Coronary artery (tissue), 2 donors: ENCODE measurements at regions not wholly inside any gene's neighbourhood (a gene's known extent, or its start where the extent isn't known, plus 50 kb on each side); places are given as distances from the start of the nearest gene placed in this dataset.

Experiments
- DNase-seq: peaks from one replicate; pipeline ENCODE4 v3.0.0-alpha.2; 2017; ENCODE audit warnings: low spot score
- H3K27ac ChIP-seq, 2 donors: fragments of 200-600 bp; sonication (generic); one replicate each; pipeline ENCODE4 v1.5.1; 2016 to 2019
- H3K4me3 ChIP-seq: fragments of 200-600 bp; sonication (generic); 2 replicates; pipeline ENCODE4 v1.5.1; 2016; ENCODE audit warnings: mild to moderate bottlenecking, moderate library complexity
- CTCF ChIP-seq: fragments of 200-600 bp; sonication (generic); IDR thresholded peaks from one replicate; pipeline ENCODE4 v1.5.1; 2019; ENCODE audit warnings: antibody characterized with exemption

GRCh38 chr16:73543331-73543969 is 495.5 kb upstream of the ZFHX3 start:
- H3K4me3 ChIP-seq: no peak overlapping the region
- DNase-seq: no peak
- no peak overlapping the region for H3K27ac ChIP-seq
- no peak for TF ChIP-seq CTCF

GRCh38 chr16:73542885-73543284 is 495.0 kb upstream of the ZFHX3 start:
- H3K4me3 ChIP-seq: no peak overlapping the region
- H3K27ac ChIP-seq: no peak overlapping the region
- DNase-seq: no peak
- no peak for TF ChIP-seq CTCF

DNA sequence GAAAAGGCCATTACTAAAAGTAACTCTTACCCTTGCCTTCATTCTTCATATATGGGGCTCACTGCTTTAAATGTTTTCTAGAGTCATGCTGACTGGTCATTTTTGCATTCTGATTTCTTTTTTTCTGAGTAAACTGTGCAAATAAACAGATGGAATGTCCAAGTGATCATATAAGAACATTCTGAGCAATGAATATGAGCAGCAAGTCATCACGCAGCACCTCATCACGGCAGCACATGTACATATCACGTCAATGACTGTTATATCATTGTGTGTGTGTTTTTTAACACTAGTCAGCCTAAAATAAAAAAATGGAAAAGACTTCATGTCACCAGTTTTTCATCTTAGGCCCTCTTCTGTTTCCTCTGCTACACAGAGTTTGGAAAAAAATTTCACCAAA is 490.0 kb upstream of the ZFHX3 start:
- DNase-seq: no peak
- Histone ChIP-seq H3K27ac (no peak overlapping the region), H3K4me3 (no peak overlapping the region)
- no peak for TF ChIP-seq CTCF

DNA sequence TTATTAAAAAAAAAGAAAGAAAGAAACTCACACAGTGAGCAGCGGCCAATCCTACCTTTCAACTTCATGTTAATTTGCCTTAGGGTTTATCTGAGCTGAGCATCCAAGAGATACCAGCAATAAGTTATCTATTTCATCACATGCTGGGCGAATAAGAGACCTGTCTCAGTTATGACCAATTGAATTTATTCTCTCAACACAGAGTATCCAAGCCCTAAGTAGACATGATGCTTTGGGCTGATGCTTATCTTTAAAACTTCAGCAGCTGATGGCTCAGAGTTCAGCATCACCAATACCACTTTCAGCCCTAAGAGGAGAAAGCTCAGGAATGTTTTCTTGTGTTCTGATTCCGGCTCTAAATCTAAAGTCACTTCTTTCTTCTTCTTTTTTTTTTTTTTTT is 489.0 kb upstream of the ZFHX3 start:
- Histone ChIP-seq H3K4me3 (no peak overlapping the region), H3K27ac (no peak overlapping the region)
- no peak for TF ChIP-seq CTCF
- DNase-seq: no peak

DNA sequence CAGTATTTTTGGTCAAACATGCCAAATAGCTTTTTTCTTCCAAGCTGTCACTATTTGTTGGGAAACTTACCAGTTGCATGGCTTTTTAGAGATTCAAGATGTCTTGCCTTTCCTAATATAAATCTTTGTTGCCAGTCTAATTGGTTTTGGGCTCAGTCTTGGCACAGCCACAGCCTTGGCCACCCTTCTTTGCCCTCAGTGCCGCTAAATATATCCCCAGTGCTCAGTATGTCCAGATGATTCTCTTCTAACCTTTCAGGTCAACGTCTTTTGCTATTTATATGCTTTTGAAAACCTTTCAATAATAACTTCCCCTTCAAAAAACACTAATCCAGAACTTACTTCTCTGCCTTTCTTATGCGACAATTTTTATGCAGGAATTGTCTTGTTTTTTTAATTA is 483.1 kb upstream of the ZFHX3 start:
- Histone ChIP-seq H3K27ac (no peak overlapping the region), H3K4me3 (no peak overlapping the region)
- TF ChIP-seq CTCF: no peak
- no peak for DNase-seq

- Histone ChIP-seq H3K27ac (no peak overlapping the region), H3K4me3 (no peak overlapping the region)
- no peak for DNase-seq
- no peak for TF ChIP-seq CTCF
Observed at GRCh38 chr16:73530529-73530928, 482.6 kb upstream of the ZFHX3 start.

- no peak for DNase-seq
- Histone ChIP-seq H3K27ac (no peak overlapping the region), H3K4me3 (no peak overlapping the region)
- TF ChIP-seq CTCF: no peak
Observed at GRCh38 chr16:73529303-73530012, 481.5 kb upstream of the ZFHX3 start.
